Liver (tissue), 8 donors: ENCODE measurements at regions not wholly inside any gene's neighbourhood (a gene's known extent, or its start where the extent isn't known, plus 50 kb on each side); places are given as distances from the start of the nearest gene placed in this dataset.

Experiments used
- DNase-seq: peaks from one replicate; pipeline ENCODE4 v3.0.0-alpha.2; 2017; ENCODE audit warnings: low spot score
- H3K27ac ChIP-seq, 2 donors: one replicate each; pipeline ENCODE4 v1.7.0; 2013; ENCODE audit warnings: inconsistent platforms in 2 of 2, low read length in 2 of 2, control low read depth in 1 of 2, low read depth in 1 of 2, mild to moderate bottlenecking in 1 of 2
- H3K27me3 ChIP-seq, 4 donors: one replicate each; pipeline versions ENCODE4 v1.6.1 to v1.7.0; 2013; ENCODE audit warnings: low read length in 3 of 4, inconsistent platforms in 1 of 4, mild to moderate bottlenecking in 1 of 4, moderate library complexity in 1 of 4; ENCODE audit not compliant: control insufficient read depth in 4 of 4, insufficient read depth in 4 of 4
- H3K36me3 ChIP-seq, 4 donors: one replicate each; pipeline versions ENCODE4 v1.6.1 to v1.7.0; 2013; ENCODE audit warnings: low read length in 3 of 4, mild to moderate bottlenecking in 3 of 4, low read depth in 1 of 4, moderate library complexity in 1 of 4; ENCODE audit not compliant: control insufficient read depth in 4 of 4, insufficient read depth in 3 of 4
- H3K4me1 ChIP-seq, 4 donors: one replicate each; pipeline versions ENCODE4 v1.6.1 to v1.7.0; 2013; ENCODE audit warnings: low read length in 3 of 4, mild to moderate bottlenecking in 3 of 4, moderate library complexity in 1 of 4; ENCODE audit not compliant: control insufficient read depth in 4 of 4, insufficient read depth in 4 of 4
- H3K4me3 ChIP-seq, 3 donors: one replicate each; pipeline versions ENCODE4 v1.6.1 to v1.7.0; 2013; ENCODE audit warnings: low read length in 3 of 3, control low read depth in 1 of 3, low read depth in 1 of 3, mild to moderate bottlenecking in 1 of 3
- H3K9ac ChIP-seq, 2 donors: one replicate each; pipeline ENCODE4 v1.7.0; 2013; ENCODE audit warnings: low read length in 2 of 2, mild to moderate bottlenecking in 2 of 2, moderate library complexity in 2 of 2, control low read depth in 1 of 2, low read depth in 1 of 2
- H3K9me3 ChIP-seq, 4 donors: one replicate each; pipeline versions ENCODE4 v1.6.1 to v1.7.0; 2013; ENCODE audit warnings: low read length in 3 of 4; ENCODE audit not compliant: control insufficient read depth in 4 of 4
- FOXA1 ChIP-seq: IDR thresholded peaks from 2 replicates; pipeline ENCODE4 v1.6.1; 2016; ENCODE audit warnings: antibody characterized with exemption
- FOXA2 ChIP-seq: IDR thresholded peaks from 2 replicates; pipeline ENCODE4 v1.6.1; 2016; ENCODE audit warnings: antibody characterized with exemption
- GABPA ChIP-seq, 2 donors: IDR thresholded peaks in 1 of 2; conservative IDR thresholded peaks in 1 of 2; 2 replicates each; pipeline ENCODE4 v1.6.1; 2016; ENCODE audit warnings: antibody characterized with exemption in 2 of 2, mild to moderate bottlenecking in 1 of 2, moderate library complexity in 1 of 2
- HNF4G ChIP-seq: IDR thresholded peaks from 2 replicates; pipeline ENCODE4 v1.6.1; 2016; ENCODE audit warnings: antibody characterized with exemption
- JUND ChIP-seq, 2 donors: IDR thresholded peaks; 2 replicates each; pipeline ENCODE4 v1.6.1; 2016; ENCODE audit warnings: antibody characterized with exemption in 2 of 2
- MAX ChIP-seq: IDR thresholded peaks from 2 replicates; pipeline ENCODE4 v1.6.1; 2016; ENCODE audit warnings: antibody characterized with exemption
- RAD21 ChIP-seq, 2 donors: IDR thresholded peaks; 2 replicates each; pipeline ENCODE4 v1.6.1; 2016; ENCODE audit warnings: antibody characterized with exemption in 2 of 2, mild to moderate bottlenecking in 2 of 2
- SP1 ChIP-seq: IDR thresholded peaks from 2 replicates; pipeline ENCODE4 v1.6.1; 2018; ENCODE audit warnings: antibody characterized with exemption, mild to moderate bottlenecking
- TAF1 ChIP-seq: conservative IDR thresholded peaks from 2 replicates; pipeline ENCODE4 v1.6.1; 2016; ENCODE audit warnings: antibody characterized with exemption, mild to moderate bottlenecking
- YY1 ChIP-seq: IDR thresholded peaks from 2 replicates; pipeline ENCODE4 v1.6.1; 2016; ENCODE audit warnings: antibody characterized with exemption, mild to moderate bottlenecking
- ZBTB33 ChIP-seq: IDR thresholded peaks from 2 replicates; pipeline ENCODE4 v1.6.1; 2016; ENCODE audit warnings: antibody characterized with exemption
- WGBS: extraction: QIAGEN DNeasy Blood & Tissue Kit; methylation state at CpG from one replicate; pipeline ENCODE4 v1.1.7; 2013; 5-methylcytosine and 5-hydroxymethylcytosine counted together
- TF ChIP-seq, protein P1 (sequence below): IDR thresholded peaks from 2 replicates; pipeline ENCODE4 v1.6.1; 2016; ENCODE audit warnings: antibody characterized with exemption, mild to moderate bottlenecking
- TF ChIP-seq, protein P2 (sequence below): fragments of 150-350 bp; IDR thresholded peaks from 2 replicates; pipeline ENCODE4 v1.5.1; 2017; ENCODE audit warnings: improper control_type of control experiment, low read depth, low read length; ENCODE audit not compliant: missing input control
- TF ChIP-seq, protein P3 (sequence below): IDR thresholded peaks from 2 replicates; pipeline ENCODE4 v1.6.1; 2016; ENCODE audit warnings: antibody characterized with exemption
- donor health status: healthy.
- donor health status: healthy.
- donor health status: healthy.
- donor health status: healthy.
- donor health status: healthy.

GRCh38 chr2:101609433-101609832 is 88.1 kb upstream of the MAP4K4 start (continued):
- TF ChIP-seq, protein P1, sequence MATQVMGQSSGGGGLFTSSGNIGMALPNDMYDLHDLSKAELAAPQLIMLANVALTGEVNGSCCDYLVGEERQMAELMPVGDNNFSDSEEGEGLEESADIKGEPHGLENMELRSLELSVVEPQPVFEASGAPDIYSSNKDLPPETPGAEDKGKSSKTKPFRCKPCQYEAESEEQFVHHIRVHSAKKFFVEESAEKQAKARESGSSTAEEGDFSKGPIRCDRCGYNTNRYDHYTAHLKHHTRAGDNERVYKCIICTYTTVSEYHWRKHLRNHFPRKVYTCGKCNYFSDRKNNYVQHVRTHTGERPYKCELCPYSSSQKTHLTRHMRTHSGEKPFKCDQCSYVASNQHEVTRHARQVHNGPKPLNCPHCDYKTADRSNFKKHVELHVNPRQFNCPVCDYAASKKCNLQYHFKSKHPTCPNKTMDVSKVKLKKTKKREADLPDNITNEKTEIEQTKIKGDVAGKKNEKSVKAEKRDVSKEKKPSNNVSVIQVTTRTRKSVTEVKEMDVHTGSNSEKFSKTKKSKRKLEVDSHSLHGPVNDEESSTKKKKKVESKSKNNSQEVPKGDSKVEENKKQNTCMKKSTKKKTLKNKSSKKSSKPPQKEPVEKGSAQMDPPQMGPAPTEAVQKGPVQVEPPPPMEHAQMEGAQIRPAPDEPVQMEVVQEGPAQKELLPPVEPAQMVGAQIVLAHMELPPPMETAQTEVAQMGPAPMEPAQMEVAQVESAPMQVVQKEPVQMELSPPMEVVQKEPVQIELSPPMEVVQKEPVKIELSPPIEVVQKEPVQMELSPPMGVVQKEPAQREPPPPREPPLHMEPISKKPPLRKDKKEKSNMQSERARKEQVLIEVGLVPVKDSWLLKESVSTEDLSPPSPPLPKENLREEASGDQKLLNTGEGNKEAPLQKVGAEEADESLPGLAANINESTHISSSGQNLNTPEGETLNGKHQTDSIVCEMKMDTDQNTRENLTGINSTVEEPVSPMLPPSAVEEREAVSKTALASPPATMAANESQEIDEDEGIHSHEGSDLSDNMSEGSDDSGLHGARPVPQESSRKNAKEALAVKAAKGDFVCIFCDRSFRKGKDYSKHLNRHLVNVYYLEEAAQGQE: no peak
- TF ChIP-seq FOXA2 (no peak), FOXA1 (no peak), GABPA (IDR thresholded peaks at IDR 0.05 in 1 of 2, conservative IDR thresholded peaks at IDR 0.05 in 1 of 2) (no peak)

DNA sequence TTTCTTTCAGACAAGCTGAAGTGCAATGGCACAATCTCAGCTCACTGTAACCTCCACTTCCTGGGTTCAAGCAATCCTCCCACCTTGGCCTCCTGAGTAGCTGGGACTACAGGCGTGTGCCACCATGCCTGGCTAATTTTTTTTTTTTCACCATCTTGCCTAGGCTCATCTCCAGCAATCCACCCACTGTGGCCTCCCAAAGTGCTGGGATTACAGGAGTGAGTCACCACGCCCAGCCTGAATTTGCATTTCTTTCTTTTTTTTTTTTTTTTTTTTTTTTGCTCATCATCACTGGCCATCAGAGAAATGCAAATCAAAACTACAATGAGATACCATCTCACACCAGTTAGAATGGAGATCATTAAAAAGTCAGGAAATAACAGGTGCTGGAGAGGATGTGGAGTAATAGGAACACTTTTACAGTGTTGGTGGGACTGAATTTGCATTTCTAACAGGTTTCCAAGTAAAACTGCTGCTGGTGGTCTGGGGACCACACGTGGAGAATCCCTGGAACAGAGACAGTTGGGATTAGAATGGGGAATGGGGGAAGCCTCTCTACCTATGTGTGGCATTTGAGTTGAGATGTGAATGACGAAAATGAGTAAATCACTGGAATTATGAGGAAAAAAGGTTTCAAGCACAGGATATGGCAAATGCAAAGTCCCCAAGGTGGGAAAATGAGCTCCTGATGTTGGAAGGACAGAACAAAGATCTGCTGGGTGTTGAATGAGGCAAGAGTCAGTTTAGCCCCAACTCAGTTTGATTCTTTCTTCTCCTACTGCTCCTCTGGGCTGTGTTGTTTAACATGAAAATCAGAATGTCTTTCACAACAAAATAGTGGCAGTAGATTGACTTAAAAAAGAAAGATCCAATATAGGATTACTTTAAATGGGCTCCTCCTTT is 88.8 kb upstream of the MAP4K4 start:
- 88% methylated on average over 4 of the region's 4 CpGs for WGBS
- TF ChIP-seq, protein P1: no peak
- TF ChIP-seq HNF4G (no peak), SP1 (no peak), MAX (no peak), JUND (IDR thresholded peaks at IDR 0.05) (no peak), FOXA2 (no peak), TAF1 (no peak), YY1 (no peak), ZBTB33 (no peak), RAD21 (IDR thresholded peaks at IDR 0.05) (no peak)
- TF ChIP-seq, protein P2, sequence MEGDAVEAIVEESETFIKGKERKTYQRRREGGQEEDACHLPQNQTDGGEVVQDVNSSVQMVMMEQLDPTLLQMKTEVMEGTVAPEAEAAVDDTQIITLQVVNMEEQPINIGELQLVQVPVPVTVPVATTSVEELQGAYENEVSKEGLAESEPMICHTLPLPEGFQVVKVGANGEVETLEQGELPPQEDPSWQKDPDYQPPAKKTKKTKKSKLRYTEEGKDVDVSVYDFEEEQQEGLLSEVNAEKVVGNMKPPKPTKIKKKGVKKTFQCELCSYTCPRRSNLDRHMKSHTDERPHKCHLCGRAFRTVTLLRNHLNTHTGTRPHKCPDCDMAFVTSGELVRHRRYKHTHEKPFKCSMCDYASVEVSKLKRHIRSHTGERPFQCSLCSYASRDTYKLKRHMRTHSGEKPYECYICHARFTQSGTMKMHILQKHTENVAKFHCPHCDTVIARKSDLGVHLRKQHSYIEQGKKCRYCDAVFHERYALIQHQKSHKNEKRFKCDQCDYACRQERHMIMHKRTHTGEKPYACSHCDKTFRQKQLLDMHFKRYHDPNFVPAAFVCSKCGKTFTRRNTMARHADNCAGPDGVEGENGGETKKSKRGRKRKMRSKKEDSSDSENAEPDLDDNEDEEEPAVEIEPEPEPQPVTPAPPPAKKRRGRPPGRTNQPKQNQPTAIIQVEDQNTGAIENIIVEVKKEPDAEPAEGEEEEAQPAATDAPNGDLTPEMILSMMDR: no peak
- TF ChIP-seq, protein P3, sequence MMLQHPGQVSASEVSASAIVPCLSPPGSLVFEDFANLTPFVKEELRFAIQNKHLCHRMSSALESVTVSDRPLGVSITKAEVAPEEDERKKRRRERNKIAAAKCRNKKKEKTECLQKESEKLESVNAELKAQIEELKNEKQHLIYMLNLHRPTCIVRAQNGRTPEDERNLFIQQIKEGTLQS: no peak

More for the DNA sequence above, 88.8 kb upstream of the MAP4K4 start:
- H3K4me1 ChIP-seq: no peaks in the 10 kb centered on the region
- DNase-seq: no peak
- H3K4me3 ChIP-seq: no peak overlapping the region
- H3K36me3 ChIP-seq: no peaks in the 10 kb centered on the region
- no peak overlapping the region for H3K9ac ChIP-seq
- no peaks in the 10 kb centered on the region for H3K27me3 ChIP-seq
- no peak overlapping the region for H3K27ac ChIP-seq
- H3K9me3 ChIP-seq: no peaks in the 10 kb centered on the region
